EH (cell line): ENCODE measurements at regions not wholly inside any gene's neighbourhood (a gene's known extent, or its start where the extent isn't known, plus 50 kb on each side); places are given as distances from the start of the nearest gene placed in this dataset.

Experiments
- DNase-seq: peaks from one replicate; pipeline ENCODE4 v3.0.0-alpha.2; 2015; ENCODE audit warnings: low read depth

- DNase-seq: no peak
These were observed 52.0 kb upstream of the NTF3 start for GRCh38 chr12:5379749-5380496.
